ENCODE measurements at regions not wholly inside any gene's neighbourhood (a gene's known extent, or its start where the extent isn't known, plus 50 kb on each side); places are given as distances from the start of the nearest gene placed in this dataset.
A peak's percentile ranks its signal among the peaks of the same experiment; 100 is the strongest.
"Not testable (repeated sequence)": the region's sequence is repeated elsewhere in the genome, so short reads cannot be mapped to it uniquely, and the experiment has no call there.

GRCh38 chr10:30560326-30560725 lies 69.2 kb downstream of the LYZL2 start:
- H3K9ac ChIP-seq (ENCODE audit: low read depth, low read length): no peak overlapping the region
- no peaks in the 10 kb centered on the region for H3K9me3 ChIP-seq (ENCODE audit: control insufficient read depth, insufficient read depth, low read length)
- no peak overlapping the region for H3K4me3 ChIP-seq (ENCODE audit: low read depth, low read length)
- peaks cover 4% of the 10 kb centered on the region for H3K4me1 ChIP-seq (ENCODE audit: control insufficient read depth, insufficient read depth, low read length)
- H3K27me3 ChIP-seq (ENCODE audit: control insufficient read depth, insufficient read depth, low read length): no peaks in the 10 kb centered on the region
- no peaks in the 10 kb centered on the region for H3K36me3 ChIP-seq (ENCODE audit: control insufficient read depth, insufficient read depth, low read length)

GRCh38 chr10:30559180-30559579 lies 70.4 kb downstream of the LYZL2 start:
- Histone ChIP-seq H3K27me3 (ENCODE audit: control insufficient read depth, insufficient read depth, low read length) (no peaks in the 10 kb centered on the region), H3K4me3 (ENCODE audit: low read depth, low read length) (no peak overlapping the region), H3K9ac (ENCODE audit: low read depth, low read length) (no peak overlapping the region), H3K36me3 (ENCODE audit: control insufficient read depth, insufficient read depth, low read length) (no peaks in the 10 kb centered on the region), H3K4me1 (ENCODE audit: control insufficient read depth, insufficient read depth, low read length) (peaks cover 8% of the 10 kb centered on the region), H3K9me3 (ENCODE audit: control insufficient read depth, insufficient read depth, low read length) (no peaks in the 10 kb centered on the region)

- H3K4me3 ChIP-seq (ENCODE audit: low read depth, low read length): no peak overlapping the region
- peaks cover 13% of the 10 kb centered on the region for H3K4me1 ChIP-seq (ENCODE audit: control insufficient read depth, insufficient read depth, low read length)
- H3K36me3 ChIP-seq (ENCODE audit: control insufficient read depth, insufficient read depth, low read length): no peaks in the 10 kb centered on the region
- H3K9me3 ChIP-seq (ENCODE audit: control insufficient read depth, insufficient read depth, low read length): no peaks in the 10 kb centered on the region
- H3K9ac ChIP-seq (ENCODE audit: low read depth, low read length): no peak overlapping the region
- H3K27me3 ChIP-seq (ENCODE audit: control insufficient read depth, insufficient read depth, low read length): no peaks in the 10 kb centered on the region
Measured at GRCh38 chr10:30558411-30558810, 71.1 kb downstream of the LYZL2 start.

- no peak overlapping the region for H3K4me3 ChIP-seq (ENCODE audit: low read depth, low read length)
- H3K4me1 ChIP-seq (ENCODE audit: control insufficient read depth, insufficient read depth, low read length): peaks cover 16% of the 10 kb centered on the region
- H3K27me3 ChIP-seq (ENCODE audit: control insufficient read depth, insufficient read depth, low read length): no peaks in the 10 kb centered on the region
- H3K36me3 ChIP-seq (ENCODE audit: control insufficient read depth, insufficient read depth, low read length): no peaks in the 10 kb centered on the region
- no peak overlapping the region for H3K9ac ChIP-seq (ENCODE audit: low read depth, low read length)
- no peaks in the 10 kb centered on the region for H3K9me3 ChIP-seq (ENCODE audit: control insufficient read depth, insufficient read depth, low read length)
Measured at GRCh38 chr10:30557884-30558283, 71.7 kb downstream of the LYZL2 start.

GRCh38 chr10:30556189-30556588 lies 73.4 kb downstream of the LYZL2 start:
- Histone ChIP-seq H3K4me1 (ENCODE audit: control insufficient read depth, insufficient read depth, low read length) (peaks cover 16% of the 10 kb centered on the region), H3K36me3 (ENCODE audit: control insufficient read depth, insufficient read depth, low read length) (no peaks in the 10 kb centered on the region), H3K9me3 (ENCODE audit: control insufficient read depth, insufficient read depth, low read length) (no peaks in the 10 kb centered on the region), H3K27me3 (ENCODE audit: control insufficient read depth, insufficient read depth, low read length) (no peaks in the 10 kb centered on the region), H3K4me3 (ENCODE audit: low read depth, low read length) (no peak overlapping the region), H3K9ac (ENCODE audit: low read depth, low read length) (no peak overlapping the region)

GRCh38 chr10:30555465-30555864 lies 74.1 kb downstream of the LYZL2 start:
- H3K9ac ChIP-seq (ENCODE audit: low read depth, low read length): no peak overlapping the region

GRCh38 chr10:30554440-30554825 lies 75.1 kb downstream of the LYZL2 start:
- Histone ChIP-seq H3K4me3 (ENCODE audit: low read depth, low read length) (peak overlapping the region; percentile 48), H3K27me3 (ENCODE audit: control insufficient read depth, insufficient read depth, low read length) (no peaks in the 10 kb centered on the region), H3K9me3 (ENCODE audit: control insufficient read depth, insufficient read depth, low read length) (no peaks in the 10 kb centered on the region), H3K9ac (ENCODE audit: low read depth, low read length) (no peak overlapping the region), H3K4me1 (ENCODE audit: control insufficient read depth, insufficient read depth, low read length) (peaks cover 16% of the 10 kb centered on the region), H3K36me3 (ENCODE audit: control insufficient read depth, insufficient read depth, low read length) (no peaks in the 10 kb centered on the region)

More at GRCh38 chr10:30555465-30555864, 74.1 kb downstream of the LYZL2 start:
- H3K4me1 ChIP-seq (ENCODE audit: control insufficient read depth, insufficient read depth, low read length): peaks cover 16% of the 10 kb centered on the region
- H3K4me3 ChIP-seq (ENCODE audit: low read depth, low read length): no peak overlapping the region
- H3K9me3 ChIP-seq (ENCODE audit: control insufficient read depth, insufficient read depth, low read length): no peaks in the 10 kb centered on the region
- H3K36me3 ChIP-seq (ENCODE audit: control insufficient read depth, insufficient read depth, low read length): no peaks in the 10 kb centered on the region
- no peaks in the 10 kb centered on the region for H3K27me3 ChIP-seq (ENCODE audit: control insufficient read depth, insufficient read depth, low read length)

GRCh38 chr10:30553626-30554439 lies 75.7 kb downstream of the LYZL2 start:
- no peaks in the 10 kb centered on the region for H3K9me3 ChIP-seq (ENCODE audit: control insufficient read depth, insufficient read depth, low read length)
- peak overlapping the region; percentile 66 for H3K9ac ChIP-seq (ENCODE audit: low read depth, low read length)
- H3K36me3 ChIP-seq (ENCODE audit: control insufficient read depth, insufficient read depth, low read length): no peaks in the 10 kb centered on the region
- peaks cover 16% of the 10 kb centered on the region for H3K4me1 ChIP-seq (ENCODE audit: control insufficient read depth, insufficient read depth, low read length)
- no peaks in the 10 kb centered on the region for H3K27me3 ChIP-seq (ENCODE audit: control insufficient read depth, insufficient read depth, low read length)
- H3K4me3 ChIP-seq (ENCODE audit: low read depth, low read length): peak overlapping the region; percentile 48

GRCh38 chr10:30553018-30553625 lies 76.4 kb downstream of the LYZL2 start:
- peak overlapping the region; percentile 66 for H3K9ac ChIP-seq (ENCODE audit: low read depth, low read length)
- H3K36me3 ChIP-seq (ENCODE audit: control insufficient read depth, insufficient read depth, low read length): no peaks in the 10 kb centered on the region

GRCh38 chr10:30550967-30551815 lies 78.4 kb downstream of the LYZL2 start:
- Histone ChIP-seq H3K36me3 (ENCODE audit: control insufficient read depth, insufficient read depth, low read length) (no peaks in the 10 kb centered on the region), H3K27me3 (ENCODE audit: control insufficient read depth, insufficient read depth, low read length) (no peaks in the 10 kb centered on the region), H3K9me3 (ENCODE audit: control insufficient read depth, insufficient read depth, low read length) (no peaks in the 10 kb centered on the region), H3K9ac (ENCODE audit: low read depth, low read length) (no peak overlapping the region), H3K4me3 (ENCODE audit: low read depth, low read length) (no peak overlapping the region), H3K4me1 (ENCODE audit: control insufficient read depth, insufficient read depth, low read length) (peaks cover 11% of the 10 kb centered on the region)

More at GRCh38 chr10:30553018-30553625, 76.4 kb downstream of the LYZL2 start:
- H3K27me3 ChIP-seq (ENCODE audit: control insufficient read depth, insufficient read depth, low read length): no peaks in the 10 kb centered on the region
- H3K4me3 ChIP-seq (ENCODE audit: low read depth, low read length): peak overlapping the region; percentile 48
- H3K4me1 ChIP-seq (ENCODE audit: control insufficient read depth, insufficient read depth, low read length): peaks cover 12% of the 10 kb centered on the region
- H3K9me3 ChIP-seq (ENCODE audit: control insufficient read depth, insufficient read depth, low read length): no peaks in the 10 kb centered on the region

GRCh38 chr10:30549134-30549687 lies 80.3 kb downstream of the LYZL2 start:
- not testable (repeated sequence) for H3K9ac ChIP-seq (ENCODE audit: low read depth, low read length)

More at GRCh38 chr10:30549134-30549687, 80.3 kb downstream of the LYZL2 start:
- H3K27me3 ChIP-seq (ENCODE audit: control insufficient read depth, insufficient read depth, low read length); H3K36me3 ChIP-seq (ENCODE audit: control insufficient read depth, insufficient read depth, low read length); H3K4me3 ChIP-seq (ENCODE audit: low read depth, low read length); H3K4me1 ChIP-seq (ENCODE audit: control insufficient read depth, insufficient read depth, low read length); H3K9me3 ChIP-seq (ENCODE audit: control insufficient read depth, insufficient read depth, low read length): not testable (repeated sequence)

Data from iPS-15b (cell line).